HepG2 (cell line): ENCODE measurements at regions not wholly inside any gene's neighbourhood (a gene's known extent, or its start where the extent isn't known, plus 50 kb on each side); places are given as distances from the start of the nearest gene placed in this dataset.
A peak's percentile ranks its signal among the peaks of the same experiment; 100 is the strongest.

ENCODE experiments used
- CBX1 ChIP-seq: IDR thresholded peaks from one replicate; pipeline ENCODE4 v1.6.1; 2016; ENCODE audit warnings: antibody characterized with exemption, low read depth
- ELF4 ChIP-seq: sonication (generic); formaldehyde crosslinking; IDR thresholded peaks from 2 replicates; pipeline ENCODE4 v1.5.0; 2020; ENCODE audit warnings: missing genetic modification reagents, mild to moderate bottlenecking, moderate library complexity, borderline replicate concordance
- HMG20A ChIP-seq: IDR thresholded peaks from 2 replicates; pipeline ENCODE4 v1.6.1; 2016; ENCODE audit warnings: borderline replicate concordance
- JDP2 ChIP-seq: sonication (generic); formaldehyde crosslinking; IDR thresholded peaks from 2 replicates; pipeline ENCODE4 v1.8.1; 2022; ENCODE audit warnings: missing genetic modification reagents, borderline replicate concordance
- MBD4 ChIP-seq: IDR thresholded peaks from 2 replicates; pipeline ENCODE4 v1.6.1; 2012; ENCODE audit warnings: low read length, inconsistent platforms, borderline replicate concordance
- NCOA5 ChIP-seq: sonication (generic); formaldehyde crosslinking; IDR thresholded peaks from 2 replicates; pipeline ENCODE4 v1.4.0; 2020; ENCODE audit warnings: missing genetic modification reagents
- PHF5A ChIP-seq: IDR thresholded peaks from one replicate; pipeline ENCODE4 v1.6.1; 2018; ENCODE audit warnings: low read depth, missing genetic modification reagents; ENCODE audit not compliant: unreplicated experiment
- PRMT3 ChIP-seq: sonication (generic); formaldehyde crosslinking; IDR thresholded peaks from 2 replicates; pipeline ENCODE4 v1.8.1; 2022; ENCODE audit warnings: low read depth, mild to moderate bottlenecking, moderate library complexity, missing genetic modification reagents, borderline replicate concordance
- REL ChIP-seq: sonication (generic); formaldehyde crosslinking; conservative IDR thresholded peaks from 2 replicates; pipeline ENCODE4 v1.8.0; 2022; ENCODE audit warnings: mild to moderate bottlenecking, missing genetic modification reagents, moderate library complexity
- SIX1 ChIP-seq: sonication (generic); formaldehyde crosslinking; IDR thresholded peaks from 2 replicates; pipeline ENCODE4 v1.4.0; 2020; ENCODE audit warnings: missing genetic modification reagents, borderline replicate concordance
- TMF1 ChIP-seq: sonication (generic); formaldehyde crosslinking; IDR thresholded peaks from 2 replicates; pipeline ENCODE4 v1.8.1; 2022; ENCODE audit warnings: low read depth, missing genetic modification reagents
- ZBTB38 ChIP-seq: sonication (generic); formaldehyde crosslinking; IDR thresholded peaks from 2 replicates; pipeline ENCODE4 v1.5.1; 2020; ENCODE audit warnings: mild to moderate bottlenecking, missing genetic modification reagents
- ZFP36L1 ChIP-seq: sonication (generic); formaldehyde crosslinking; IDR thresholded peaks from 2 replicates; pipeline ENCODE4 v1.8.0; 2022; ENCODE audit warnings: mild to moderate bottlenecking, missing genetic modification reagents, moderate library complexity
- ZNF224 ChIP-seq: sonication (generic); formaldehyde crosslinking; IDR thresholded peaks from 2 replicates; pipeline ENCODE4 v1.5.0; 2020; ENCODE audit warnings: mild to moderate bottlenecking, missing genetic modification reagents
- ZNF660 ChIP-seq: sonication (generic); formaldehyde crosslinking; IDR thresholded peaks from 2 replicates; pipeline ENCODE4 v1.5.1; 2020; ENCODE audit warnings: mild to moderate bottlenecking, low read depth, missing genetic modification reagents, borderline replicate concordance
- ZNF777 ChIP-seq: sonication (generic); formaldehyde crosslinking; IDR thresholded peaks from 2 replicates; pipeline ENCODE4 v1.4.0; 2020; ENCODE audit warnings: missing genetic modification reagents
- ZNF841 ChIP-seq: sonication (generic); formaldehyde crosslinking; IDR thresholded peaks from 2 replicates; pipeline ENCODE4 v1.8.1; 2023; ENCODE audit warnings: missing genetic modification reagents, borderline replicate concordance
- TF ChIP-seq, protein P1 (sequence below), 2 experiments: fragments of 450-650 bp in 1 of 2; sonication (generic) in 1 of 2; formaldehyde crosslinking; IDR thresholded peaks; 2 replicates each; pipeline versions ENCODE4 v1.5.0 to v1.8.0; 2020 to 2022; ENCODE audit warnings: mild to moderate bottlenecking in 1 of 2, missing genetic modification reagents in 1 of 2
- TF ChIP-seq, protein P2 (sequence below): sonication (generic); formaldehyde crosslinking; IDR thresholded peaks from 2 replicates; pipeline ENCODE4 v1.5.1; 2020; ENCODE audit warnings: mild to moderate bottlenecking, moderate library complexity, missing genetic modification reagents
- TF ChIP-seq, protein P3 (sequence below): sonication (generic); formaldehyde crosslinking; IDR thresholded peaks from 2 replicates; pipeline ENCODE4 v1.4.0; 2020; ENCODE audit warnings: missing genetic modification reagents, borderline replicate concordance
- TF ChIP-seq, protein P4 (sequence below): sonication (generic); formaldehyde crosslinking; IDR thresholded peaks from 2 replicates; pipeline ENCODE4 v1.5.0; 2020; ENCODE audit warnings: missing genetic modification reagents, mild to moderate bottlenecking, borderline replicate concordance
- TF ChIP-seq, protein P5 (sequence below): sonication (generic); formaldehyde crosslinking; IDR thresholded peaks from 2 replicates; pipeline ENCODE4 v1.4.0; 2020; ENCODE audit warnings: mild to moderate bottlenecking, missing genetic modification reagents

DNA sequence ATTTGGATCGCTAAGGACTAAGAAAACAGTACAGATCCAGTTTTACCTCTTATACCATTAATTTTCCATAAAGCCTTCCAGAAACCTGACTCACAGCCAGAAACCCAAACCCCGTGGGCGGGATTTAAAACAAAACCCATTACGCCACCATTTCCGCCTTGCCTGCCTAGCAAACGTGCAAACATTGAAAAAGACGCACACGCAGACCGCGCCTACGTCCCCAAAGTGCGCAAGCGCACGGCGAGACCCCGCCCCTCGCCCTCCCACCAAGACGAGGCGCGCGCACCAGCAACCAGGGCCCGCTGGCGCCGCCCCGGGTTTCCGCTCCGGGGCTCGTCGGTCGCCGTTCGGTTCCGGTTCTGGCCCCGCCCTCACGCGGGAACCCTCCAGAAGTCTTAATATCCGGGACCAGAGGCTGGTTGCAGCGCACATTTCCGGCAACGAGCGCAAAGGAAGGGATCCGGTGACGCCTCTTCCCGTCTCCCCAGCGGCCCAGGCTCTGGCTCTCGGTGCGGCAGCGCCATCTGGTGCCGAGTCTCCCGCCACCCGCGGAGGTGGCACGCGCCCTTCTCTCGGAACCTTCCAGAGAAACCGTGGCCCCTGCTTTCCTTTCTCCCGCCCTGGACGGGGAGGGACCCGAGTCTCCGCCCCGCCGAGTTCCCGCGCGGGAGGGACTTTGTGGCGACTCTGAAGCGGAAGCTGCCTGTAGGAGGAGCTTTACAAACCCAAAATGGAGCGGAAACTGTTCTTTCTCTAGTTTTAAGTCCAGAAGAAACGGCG lies 256.9 kb upstream of the STARD13 start (continued):
- TF ChIP-seq SIX1 (CRISPR knock-in tag), result peak; percentile 72; the same call in 1 of the 2 replicates
- peak; percentile 99 for TF ChIP-seq ZFP36L1 (CRISPR knock-in tag)
- peak; percentile 92 for TF ChIP-seq ELF4 (CRISPR knock-in tag)
- no peak for TF ChIP-seq ZNF660 (CRISPR knock-in tag)
- 0 out of 2 replicates have a peak, but pooled peaks have one; percentile 54 for TF ChIP-seq NCOA5
- no peak for TF ChIP-seq CBX1
- peak; percentile 97; the same call in 1 of the 2 replicates for TF ChIP-seq REL
- TF ChIP-seq, protein P1, sequence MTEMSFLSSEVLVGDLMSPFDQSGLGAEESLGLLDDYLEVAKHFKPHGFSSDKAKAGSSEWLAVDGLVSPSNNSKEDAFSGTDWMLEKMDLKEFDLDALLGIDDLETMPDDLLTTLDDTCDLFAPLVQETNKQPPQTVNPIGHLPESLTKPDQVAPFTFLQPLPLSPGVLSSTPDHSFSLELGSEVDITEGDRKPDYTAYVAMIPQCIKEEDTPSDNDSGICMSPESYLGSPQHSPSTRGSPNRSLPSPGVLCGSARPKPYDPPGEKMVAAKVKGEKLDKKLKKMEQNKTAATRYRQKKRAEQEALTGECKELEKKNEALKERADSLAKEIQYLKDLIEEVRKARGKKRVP (CRISPR knock-in tag; IDR thresholded peaks at IDR 0.05), result peak in 1 of 2 experiments; percentile 82; a peak in 2 of 4 replicates
- TF ChIP-seq ZNF841 (CRISPR knock-in tag), result no peak
- peak; percentile 80 for TF ChIP-seq ZNF777
- TF ChIP-seq ZBTB38, result peak; percentile 93; the same call in 1 of the 2 replicates
- TF ChIP-seq, protein P2, sequence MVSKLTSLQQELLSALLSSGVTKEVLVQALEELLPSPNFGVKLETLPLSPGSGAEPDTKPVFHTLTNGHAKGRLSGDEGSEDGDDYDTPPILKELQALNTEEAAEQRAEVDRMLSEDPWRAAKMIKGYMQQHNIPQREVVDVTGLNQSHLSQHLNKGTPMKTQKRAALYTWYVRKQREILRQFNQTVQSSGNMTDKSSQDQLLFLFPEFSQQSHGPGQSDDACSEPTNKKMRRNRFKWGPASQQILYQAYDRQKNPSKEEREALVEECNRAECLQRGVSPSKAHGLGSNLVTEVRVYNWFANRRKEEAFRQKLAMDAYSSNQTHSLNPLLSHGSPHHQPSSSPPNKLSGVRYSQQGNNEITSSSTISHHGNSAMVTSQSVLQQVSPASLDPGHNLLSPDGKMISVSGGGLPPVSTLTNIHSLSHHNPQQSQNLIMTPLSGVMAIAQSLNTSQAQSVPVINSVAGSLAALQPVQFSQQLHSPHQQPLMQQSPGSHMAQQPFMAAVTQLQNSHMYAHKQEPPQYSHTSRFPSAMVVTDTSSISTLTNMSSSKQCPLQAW, result peak; percentile 98
- TF ChIP-seq JDP2 (CRISPR knock-in tag), result no peak
- TF ChIP-seq, protein P3, sequence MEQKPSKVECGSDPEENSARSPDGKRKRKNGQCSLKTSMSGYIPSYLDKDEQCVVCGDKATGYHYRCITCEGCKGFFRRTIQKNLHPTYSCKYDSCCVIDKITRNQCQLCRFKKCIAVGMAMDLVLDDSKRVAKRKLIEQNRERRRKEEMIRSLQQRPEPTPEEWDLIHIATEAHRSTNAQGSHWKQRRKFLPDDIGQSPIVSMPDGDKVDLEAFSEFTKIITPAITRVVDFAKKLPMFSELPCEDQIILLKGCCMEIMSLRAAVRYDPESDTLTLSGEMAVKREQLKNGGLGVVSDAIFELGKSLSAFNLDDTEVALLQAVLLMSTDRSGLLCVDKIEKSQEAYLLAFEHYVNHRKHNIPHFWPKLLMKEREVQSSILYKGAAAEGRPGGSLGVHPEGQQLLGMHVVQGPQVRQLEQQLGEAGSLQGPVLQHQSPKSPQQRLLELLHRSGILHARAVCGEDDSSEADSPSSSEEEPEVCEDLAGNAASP (CRISPR knock-in tag), result peak; percentile 66; the same call in 1 of the 2 replicates
- TF ChIP-seq HMG20A (CRISPR knock-in tag), result no peak
- TF ChIP-seq PHF5A (CRISPR knock-in tag), result peak; percentile 70
- peak; percentile 95 for TF ChIP-seq PRMT3
- TF ChIP-seq, protein P4, sequence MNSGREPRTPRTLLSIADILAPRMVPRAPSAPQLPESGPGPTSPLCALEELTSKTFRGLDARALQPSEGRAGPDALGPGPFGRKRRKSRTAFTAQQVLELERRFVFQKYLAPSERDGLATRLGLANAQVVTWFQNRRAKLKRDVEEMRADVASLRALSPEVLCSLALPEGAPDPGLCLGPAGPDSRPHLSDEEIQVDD (CRISPR knock-in tag), result peak; percentile 95
- TF ChIP-seq, protein P5, sequence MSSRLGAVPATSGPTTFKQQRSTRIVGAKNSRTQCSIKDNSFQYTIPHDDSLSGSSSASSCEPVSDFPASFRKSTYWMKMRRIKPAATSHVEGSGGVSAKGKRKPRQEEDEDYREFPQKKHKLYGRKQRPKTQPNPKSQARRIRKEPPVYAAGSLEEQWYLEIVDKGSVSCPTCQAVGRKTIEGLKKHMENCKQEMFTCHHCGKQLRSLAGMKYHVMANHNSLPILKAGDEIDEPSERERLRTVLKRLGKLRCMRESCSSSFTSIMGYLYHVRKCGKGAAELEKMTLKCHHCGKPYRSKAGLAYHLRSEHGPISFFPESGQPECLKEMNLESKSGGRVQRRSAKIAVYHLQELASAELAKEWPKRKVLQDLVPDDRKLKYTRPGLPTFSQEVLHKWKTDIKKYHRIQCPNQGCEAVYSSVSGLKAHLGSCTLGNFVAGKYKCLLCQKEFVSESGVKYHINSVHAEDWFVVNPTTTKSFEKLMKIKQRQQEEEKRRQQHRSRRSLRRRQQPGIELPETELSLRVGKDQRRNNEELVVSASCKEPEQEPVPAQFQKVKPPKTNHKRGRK (CRISPR knock-in tag), result peak; percentile 82; the same call in 1 of the 2 replicates
- no peak for TF ChIP-seq MBD4
- peak; percentile 96; the same call in 1 of the 2 replicates for TF ChIP-seq ZNF224 (CRISPR knock-in tag)
- TF ChIP-seq TMF1 (CRISPR knock-in tag), result peak; percentile 96
